ENCODE measurements at regions not wholly inside any gene's neighbourhood (a gene's known extent, or its start where the extent isn't known, plus 50 kb on each side); places are given as distances from the start of the nearest gene placed in this dataset.

DNA sequence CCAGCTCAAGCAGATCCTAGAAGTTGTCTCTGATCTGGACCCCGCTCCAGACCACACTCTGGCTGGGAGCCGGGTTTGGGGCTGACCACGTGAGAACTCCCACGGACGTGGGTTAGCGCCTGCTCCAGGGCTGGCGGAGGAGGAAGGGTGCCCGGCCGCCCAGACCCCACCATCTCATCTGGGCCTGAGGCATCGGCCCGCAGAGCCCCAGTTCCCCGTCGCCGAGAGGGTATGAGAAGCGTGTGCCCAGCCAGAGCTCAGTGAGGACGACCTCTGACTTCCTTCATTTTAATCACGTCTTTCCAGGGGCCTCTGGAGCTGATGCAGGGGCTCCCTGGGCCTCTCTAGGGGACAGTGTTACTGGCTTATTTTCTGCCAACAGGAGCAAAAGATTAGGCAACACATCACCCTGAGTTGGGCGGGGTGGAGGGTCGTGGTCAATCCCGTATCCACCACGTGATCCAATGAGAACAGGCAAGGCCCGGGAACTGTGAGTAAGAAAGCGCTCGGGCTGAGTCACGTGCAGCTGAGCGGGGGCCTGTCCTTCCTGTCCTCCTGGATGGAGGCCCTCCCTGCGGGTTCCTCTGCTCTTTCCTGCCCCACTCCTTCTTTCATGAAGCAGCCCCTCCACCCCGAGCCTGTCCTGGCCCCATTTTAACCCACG, 81.1 kb downstream of the SIK1 start:
- no peak overlapping the region for H3K27ac ChIP-seq
- no peaks in the 10 kb centered on the region for H3K27me3 ChIP-seq
- no peaks in the 10 kb centered on the region for H3K9me3 ChIP-seq
- WGBS, 2 donors: 90% methylated on average over 25 to 27 of the region's 29 CpGs
- no peak for TF ChIP-seq POLR2A (IDR thresholded peaks at IDR 0.05)
- TF ChIP-seq, protein P1, sequence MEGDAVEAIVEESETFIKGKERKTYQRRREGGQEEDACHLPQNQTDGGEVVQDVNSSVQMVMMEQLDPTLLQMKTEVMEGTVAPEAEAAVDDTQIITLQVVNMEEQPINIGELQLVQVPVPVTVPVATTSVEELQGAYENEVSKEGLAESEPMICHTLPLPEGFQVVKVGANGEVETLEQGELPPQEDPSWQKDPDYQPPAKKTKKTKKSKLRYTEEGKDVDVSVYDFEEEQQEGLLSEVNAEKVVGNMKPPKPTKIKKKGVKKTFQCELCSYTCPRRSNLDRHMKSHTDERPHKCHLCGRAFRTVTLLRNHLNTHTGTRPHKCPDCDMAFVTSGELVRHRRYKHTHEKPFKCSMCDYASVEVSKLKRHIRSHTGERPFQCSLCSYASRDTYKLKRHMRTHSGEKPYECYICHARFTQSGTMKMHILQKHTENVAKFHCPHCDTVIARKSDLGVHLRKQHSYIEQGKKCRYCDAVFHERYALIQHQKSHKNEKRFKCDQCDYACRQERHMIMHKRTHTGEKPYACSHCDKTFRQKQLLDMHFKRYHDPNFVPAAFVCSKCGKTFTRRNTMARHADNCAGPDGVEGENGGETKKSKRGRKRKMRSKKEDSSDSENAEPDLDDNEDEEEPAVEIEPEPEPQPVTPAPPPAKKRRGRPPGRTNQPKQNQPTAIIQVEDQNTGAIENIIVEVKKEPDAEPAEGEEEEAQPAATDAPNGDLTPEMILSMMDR (IDR thresholded peaks at IDR 0.05): no peak
- intact Hi-C loops (cut with DNase I; ENCODE audit: low total_unique reads): no loop called here
- H3K4me1 ChIP-seq: peaks cover 3% of the 10 kb centered on the region
- no peaks in the 10 kb centered on the region for H3K36me3 ChIP-seq (ENCODE audit: low read depth, missing control alignments)
- H3K4me3 ChIP-seq: no peak overlapping the region
- DNase-seq: no peak

- 91 to 92% methylated on average over 17 to 30 of the region's 31 CpGs for WGBS, 2 donors
- TF ChIP-seq POLR2A (IDR thresholded peaks at IDR 0.05): no peak
- TF ChIP-seq, protein P1 (IDR thresholded peaks at IDR 0.05): no peak
- intact Hi-C loops (cut with DNase I; ENCODE audit: low total_unique reads): no loop called here
- no peaks in the 10 kb centered on the region for H3K36me3 ChIP-seq (ENCODE audit: low read depth, missing control alignments)
- H3K27ac ChIP-seq: no peak overlapping the region
- H3K4me3 ChIP-seq: no peak overlapping the region
- no peaks in the 10 kb centered on the region for H3K9me3 ChIP-seq
- H3K27me3 ChIP-seq: no peaks in the 10 kb centered on the region
- DNase-seq: no peak
- H3K4me1 ChIP-seq: peaks cover 3% of the 10 kb centered on the region
These were observed 81.7 kb downstream of the SIK1 start for GRCh38 chr21:43345046-43345745.

DNA sequence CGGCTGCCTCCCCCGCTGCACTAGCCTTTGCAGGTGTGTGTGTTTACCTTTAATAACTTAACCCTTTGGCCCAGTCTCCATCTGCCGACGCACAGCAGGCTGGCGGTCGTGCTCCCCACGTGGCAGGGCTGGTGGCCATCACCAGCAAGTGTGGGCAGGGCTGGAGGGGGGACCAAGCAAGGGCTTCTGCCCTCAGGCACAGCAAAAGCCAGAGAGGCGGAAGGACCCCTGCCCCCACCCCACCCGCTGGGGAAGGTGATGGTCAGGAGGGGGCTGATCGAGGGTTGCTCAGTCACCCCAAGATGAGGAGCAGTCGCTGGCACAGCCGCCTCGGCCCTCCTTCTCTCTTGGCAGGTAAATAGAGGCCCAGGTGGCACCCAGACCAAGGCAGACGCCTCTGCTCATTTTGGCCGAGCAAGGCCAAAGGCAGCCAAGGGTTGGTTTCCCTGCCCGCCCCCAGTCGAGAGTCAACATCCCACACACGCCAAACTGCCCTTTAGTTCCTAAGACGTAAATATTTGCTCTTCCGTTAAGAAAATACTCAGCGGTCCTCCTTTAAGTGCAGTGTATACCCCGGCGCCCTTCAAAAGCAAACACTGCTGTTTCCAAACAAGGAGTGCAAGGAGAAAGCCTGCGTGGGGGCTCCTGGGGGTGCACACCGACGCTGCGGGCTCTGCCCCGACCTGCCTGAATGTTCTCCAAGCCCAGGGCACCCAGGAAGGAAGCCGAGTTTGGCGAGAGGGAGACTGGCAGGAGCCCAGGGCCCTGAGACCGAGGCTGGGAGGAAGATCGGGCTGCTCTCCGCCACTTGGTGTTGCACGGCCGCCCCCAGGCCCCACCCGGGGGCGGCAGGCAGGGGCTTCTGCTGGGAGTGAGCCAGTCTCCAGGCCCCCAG, 82.7 kb downstream of the SIK1 start:
- Histone ChIP-seq H3K27ac (no peak overlapping the region), H3K4me1 (peaks cover 5% of the 10 kb centered on the region), H3K27me3 (no peaks in the 10 kb centered on the region), H3K4me3 (no peak overlapping the region), H3K36me3 (ENCODE audit: low read depth, missing control alignments) (no peaks in the 10 kb centered on the region), H3K9me3 (no peaks in the 10 kb centered on the region)
- TF ChIP-seq, protein P1 (IDR thresholded peaks at IDR 0.05): no peak
- no peak for TF ChIP-seq POLR2A (IDR thresholded peaks at IDR 0.05)
- intact Hi-C loops (cut with DNase I; ENCODE audit: low total_unique reads): no loop called here
- no peak for DNase-seq
- 68 to 71% methylated on average over 19 to 36 of the region's 37 CpGs for WGBS, 2 donors

DNA sequence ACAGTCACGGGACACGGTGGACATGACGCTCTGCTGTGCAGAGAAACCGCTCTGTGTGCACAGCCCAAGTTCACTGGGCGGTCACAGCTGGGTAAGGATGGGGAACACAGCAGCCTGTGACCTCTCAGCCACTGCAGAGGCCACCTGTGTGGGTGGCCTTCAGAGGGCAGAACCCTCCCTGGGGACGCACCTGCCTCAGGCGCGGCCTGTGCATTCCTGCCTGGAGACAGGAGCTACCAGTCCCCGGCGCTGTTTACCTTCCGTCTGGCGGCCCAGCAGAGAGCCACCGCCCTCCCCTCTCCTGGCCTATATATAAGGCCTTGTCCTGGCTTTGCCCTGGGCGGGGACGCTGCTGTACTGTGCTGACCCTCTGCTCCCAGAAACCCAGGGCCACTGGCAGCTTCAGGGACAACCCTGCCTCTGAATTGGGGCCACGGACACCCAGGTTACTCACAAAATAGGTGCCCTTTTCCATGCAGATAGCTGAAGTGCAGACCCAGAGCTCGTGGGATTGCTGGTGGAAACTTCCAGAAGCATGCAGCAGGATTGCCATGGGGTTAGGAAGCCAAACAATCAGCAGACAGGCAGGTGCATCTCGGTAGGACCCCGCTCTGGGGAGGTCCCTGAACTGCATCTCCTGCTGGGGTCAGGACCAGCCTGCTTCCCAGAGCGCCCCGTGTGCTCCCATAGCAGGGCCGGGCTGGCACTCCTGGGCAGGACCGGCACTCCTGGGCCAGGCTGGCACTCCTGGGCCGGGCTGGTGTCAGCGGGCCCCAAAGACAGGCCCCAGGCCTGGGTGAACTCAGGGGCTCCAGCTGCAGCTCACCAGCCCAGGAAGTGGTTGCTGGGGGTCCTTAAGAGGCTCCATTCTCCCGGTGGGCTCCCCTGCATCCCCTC, 83.6 kb downstream of the SIK1 start:
- Histone ChIP-seq H3K9me3 (no peaks in the 10 kb centered on the region), H3K4me3 (no peak overlapping the region), H3K4me1 (peaks cover 7% of the 10 kb centered on the region), H3K27ac (no peak overlapping the region), H3K27me3 (no peaks in the 10 kb centered on the region), H3K36me3 (ENCODE audit: low read depth, missing control alignments) (no peaks in the 10 kb centered on the region)
- intact Hi-C loops (cut with DNase I; ENCODE audit: low total_unique reads): no loop called here
- TF ChIP-seq, protein P1 (IDR thresholded peaks at IDR 0.05): no peak
- TF ChIP-seq POLR2A (IDR thresholded peaks at IDR 0.05): no peak
- 83 to 97% methylated on average over 9 to 22 of the region's 26 CpGs for WGBS, 2 donors
- DNase-seq: no peak
